Inflammatory macrophage treated with lipopolysaccharide for 4 hours (primary cell): ENCODE measurements at regions not wholly inside any gene's neighbourhood (a gene's known extent, or its start where the extent isn't known, plus 50 kb on each side); places are given as distances from the start of the nearest gene placed in this dataset.

Source experiments
- DNase-seq: peaks from one replicate; pipeline ENCODE4 v3.0.0-alpha.2; 2020

GRCh38 chr16:85162478-85163277 lies 50.4 kb upstream of the CIBAR2 start:
- no peak for DNase-seq

DNA sequence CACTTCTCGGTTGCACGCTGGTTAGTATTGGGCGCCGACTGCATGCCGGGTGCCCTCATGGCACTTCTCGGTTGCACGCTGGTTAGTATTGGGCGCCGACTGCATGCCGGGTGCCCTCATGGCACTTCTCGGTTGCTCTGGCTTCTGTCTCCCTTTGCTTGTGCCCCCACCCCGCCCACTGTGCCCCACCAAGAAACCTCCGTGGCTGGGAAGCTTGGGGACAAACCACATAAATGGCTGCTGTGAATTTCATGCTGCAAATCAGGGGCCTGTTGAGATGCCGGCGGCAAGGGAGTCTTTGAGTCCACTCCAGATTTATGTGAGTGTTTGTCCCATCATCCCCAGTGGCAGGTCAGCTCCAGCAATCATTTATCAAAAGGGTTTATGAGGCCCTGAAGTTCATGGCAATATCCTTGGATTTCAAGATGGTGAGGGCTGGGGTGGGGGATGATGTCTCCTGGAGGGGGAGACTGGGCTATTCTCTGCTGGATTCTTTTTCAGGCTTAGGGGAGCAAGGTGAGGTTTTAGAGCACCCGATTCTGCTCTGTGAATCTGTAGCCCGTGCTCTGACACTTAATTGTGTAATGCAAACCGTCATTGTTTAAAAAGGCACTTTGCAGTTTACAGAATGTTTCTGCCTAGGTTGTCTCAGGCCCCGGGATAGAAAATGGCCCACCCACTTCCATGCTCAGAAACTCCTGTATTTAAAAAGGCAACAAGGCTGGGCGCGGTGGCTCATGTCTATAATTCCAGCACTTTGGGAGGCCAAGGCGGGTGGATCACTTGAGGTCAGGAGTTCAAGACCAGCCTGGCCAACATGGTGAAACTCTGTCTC lies 51.2 kb upstream of the CIBAR2 start:
- DNase-seq: no peak

DNA sequence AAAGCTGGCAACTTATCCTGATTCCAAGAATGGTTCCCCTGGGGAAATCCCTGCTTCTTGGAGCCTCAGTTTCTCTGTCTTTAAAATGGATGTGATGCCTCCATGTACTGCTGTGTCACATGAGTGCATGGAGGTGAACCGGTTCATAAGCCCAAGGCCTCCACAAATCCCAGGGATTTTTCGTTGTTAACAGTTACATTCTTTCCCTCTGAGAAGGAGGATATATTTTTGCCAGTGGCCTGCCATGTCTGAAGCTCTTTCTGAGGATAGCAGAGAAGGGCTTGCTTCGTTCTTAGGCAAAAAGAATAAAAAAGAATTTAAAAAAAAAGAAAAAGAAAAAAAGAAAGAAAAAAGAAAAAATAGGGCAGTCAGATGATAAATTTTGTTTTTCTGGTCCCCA lies 52.2 kb upstream of the CIBAR2 start:
- no peak for DNase-seq

GRCh38 chr16:85164838-85165516 lies 52.7 kb upstream of the CIBAR2 start:
- no peak for DNase-seq

DNA sequence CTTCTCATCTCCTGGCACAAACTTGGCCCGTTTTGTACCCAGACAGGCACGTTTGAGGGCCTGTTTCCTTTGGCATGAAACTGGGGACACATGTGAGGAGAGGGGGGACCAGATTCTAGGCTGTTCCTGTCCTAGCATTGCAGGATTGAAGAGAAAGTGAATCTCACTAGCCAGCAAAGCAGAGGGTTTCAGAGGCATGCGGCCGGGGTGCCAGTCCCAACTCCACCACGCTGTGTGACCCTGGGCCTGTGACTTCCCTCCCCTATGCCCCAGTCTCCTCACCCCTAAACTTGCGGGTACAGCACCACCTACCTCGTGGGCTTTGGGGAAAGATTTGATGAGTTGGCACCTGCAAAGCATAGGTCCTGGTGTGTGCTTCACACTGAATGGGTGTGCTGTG lies 53.5 kb upstream of the CIBAR2 start:
- DNase-seq: no peak

- DNase-seq: no peak
Measured at GRCh38 chr16:85166281-85166680, 54.0 kb upstream of the CIBAR2 start.

DNA sequence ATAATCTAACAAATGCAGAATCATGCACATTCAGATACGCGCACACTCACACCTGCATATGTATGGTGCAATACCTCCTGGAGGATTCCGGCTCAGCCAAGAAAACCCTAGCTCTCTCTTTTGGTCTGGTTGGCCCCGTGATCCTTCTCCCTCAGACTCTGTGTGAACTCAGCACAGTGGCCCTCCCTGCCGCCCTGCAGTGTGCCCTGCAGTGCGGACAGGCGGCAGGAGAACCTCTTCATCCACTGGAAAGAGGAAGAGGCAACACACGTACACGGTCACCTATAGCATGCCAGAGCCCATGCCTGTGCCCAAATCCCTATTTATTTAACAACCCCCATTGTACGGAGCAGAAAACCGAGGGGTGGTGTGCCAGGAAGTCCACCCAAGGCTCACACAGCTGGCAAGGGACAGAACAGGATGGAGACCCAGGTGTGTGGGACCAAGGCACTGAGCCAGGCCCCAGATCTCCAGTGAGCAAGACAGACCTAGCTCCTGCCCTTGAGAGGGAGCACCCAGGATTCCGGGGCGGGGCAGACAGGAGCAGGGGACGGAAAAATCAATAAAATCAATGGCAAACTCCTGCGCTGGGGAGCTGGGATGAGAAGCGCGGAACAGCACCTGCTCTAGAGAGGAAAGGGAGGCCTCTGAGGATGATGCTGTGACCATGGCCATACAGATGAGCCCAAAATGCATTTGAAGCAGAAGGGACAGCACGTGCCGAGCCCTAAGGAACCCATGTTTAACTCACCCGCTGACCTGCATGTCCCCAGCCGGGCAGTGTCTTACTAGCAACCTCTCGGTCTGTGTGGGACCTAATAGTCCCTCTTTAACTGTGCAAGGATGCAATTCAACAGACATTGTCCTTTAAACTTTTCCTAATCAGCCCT lies 54.7 kb upstream of the CIBAR2 start:
- no peak for DNase-seq

GRCh38 chr16:85167589-85168537 lies 55.6 kb upstream of the CIBAR2 start:
- no peak for DNase-seq

GRCh38 chr16:85168732-85169256 lies 56.5 kb upstream of the CIBAR2 start:
- DNase-seq: no peak

DNA sequence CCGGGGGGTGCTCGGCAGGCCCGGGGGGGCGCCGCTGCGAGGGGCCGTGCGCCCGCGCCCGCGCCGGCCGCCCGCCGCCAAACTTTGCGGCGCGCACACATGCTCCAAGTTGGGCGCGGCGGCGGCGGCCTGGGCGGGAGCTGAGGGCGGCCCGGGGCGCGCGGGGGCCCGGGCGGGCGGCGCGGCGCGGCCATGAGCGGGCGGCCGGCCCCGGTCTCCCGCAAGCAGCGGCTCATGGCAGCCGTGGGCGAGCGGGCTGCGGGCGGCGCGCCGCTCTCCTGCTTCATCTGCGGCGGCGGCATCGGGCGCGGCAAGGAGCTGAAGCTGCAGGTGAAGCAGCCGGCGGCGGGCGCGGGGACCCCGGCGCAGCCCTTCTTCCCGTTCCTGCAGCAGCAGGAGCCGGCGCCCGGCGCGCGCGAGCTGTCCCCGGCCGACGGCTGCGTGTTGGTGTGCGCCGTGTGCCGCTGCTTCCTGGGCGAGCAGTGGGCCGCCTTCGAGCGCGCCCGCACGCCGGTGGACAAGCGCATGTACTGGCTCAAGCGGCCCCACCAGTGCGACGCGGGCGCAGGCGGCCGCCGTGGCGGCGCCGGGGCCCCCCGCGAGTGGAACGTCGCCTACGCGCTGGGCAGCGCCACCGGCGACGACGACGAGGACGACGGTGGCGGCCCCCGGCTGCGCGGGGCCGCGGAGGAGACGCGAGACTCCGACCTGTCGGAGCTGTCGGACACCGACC lies 57.2 kb upstream of the CIBAR2 start:
- DNase-seq: no peak

GRCh38 chr16:85170066-85170491 lies 57.8 kb upstream of the CIBAR2 start:
- DNase-seq: no peak

- DNase-seq: no peak
Measured at GRCh38 chr16:85170590-85171003, 58.3 kb upstream of the CIBAR2 start.

DNA sequence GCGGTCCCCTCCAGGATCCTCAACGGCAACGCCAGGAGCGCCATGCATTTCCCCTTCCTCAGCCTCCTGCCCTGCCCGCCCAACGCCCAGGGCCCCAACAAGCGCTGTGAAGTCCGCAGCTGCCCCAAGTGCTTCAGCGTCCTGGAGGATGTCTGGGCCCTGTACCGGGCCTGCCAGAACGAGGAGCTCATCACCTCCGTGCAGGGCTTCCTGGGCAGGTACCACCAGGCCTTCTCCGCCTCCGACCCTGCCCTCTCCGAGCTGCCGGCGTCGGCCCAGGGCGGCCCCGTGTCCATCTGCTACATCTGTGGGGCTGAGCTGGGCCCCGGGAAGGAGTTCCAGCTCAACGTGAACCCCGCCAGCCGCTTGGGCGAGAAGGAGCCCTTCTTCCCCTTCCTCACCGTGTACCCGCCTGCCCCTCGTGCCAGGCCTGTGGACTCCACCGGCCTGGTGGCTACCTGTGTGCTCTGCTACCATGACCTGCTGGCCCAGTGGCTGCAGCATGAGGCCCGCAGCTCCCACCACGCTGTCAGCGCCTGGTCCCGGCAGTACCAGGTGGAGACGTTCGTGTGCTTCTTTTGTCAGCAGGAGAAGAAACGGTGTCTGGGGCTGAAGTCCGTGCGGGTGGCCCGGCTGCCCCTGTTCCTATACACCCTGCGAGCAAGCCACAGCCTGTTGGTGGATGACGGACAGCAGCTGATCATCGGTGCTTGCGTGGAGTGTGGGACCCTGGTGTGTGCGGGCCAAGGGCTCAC lies 58.9 kb upstream of the CIBAR2 start:
- no peak for DNase-seq

DNA sequence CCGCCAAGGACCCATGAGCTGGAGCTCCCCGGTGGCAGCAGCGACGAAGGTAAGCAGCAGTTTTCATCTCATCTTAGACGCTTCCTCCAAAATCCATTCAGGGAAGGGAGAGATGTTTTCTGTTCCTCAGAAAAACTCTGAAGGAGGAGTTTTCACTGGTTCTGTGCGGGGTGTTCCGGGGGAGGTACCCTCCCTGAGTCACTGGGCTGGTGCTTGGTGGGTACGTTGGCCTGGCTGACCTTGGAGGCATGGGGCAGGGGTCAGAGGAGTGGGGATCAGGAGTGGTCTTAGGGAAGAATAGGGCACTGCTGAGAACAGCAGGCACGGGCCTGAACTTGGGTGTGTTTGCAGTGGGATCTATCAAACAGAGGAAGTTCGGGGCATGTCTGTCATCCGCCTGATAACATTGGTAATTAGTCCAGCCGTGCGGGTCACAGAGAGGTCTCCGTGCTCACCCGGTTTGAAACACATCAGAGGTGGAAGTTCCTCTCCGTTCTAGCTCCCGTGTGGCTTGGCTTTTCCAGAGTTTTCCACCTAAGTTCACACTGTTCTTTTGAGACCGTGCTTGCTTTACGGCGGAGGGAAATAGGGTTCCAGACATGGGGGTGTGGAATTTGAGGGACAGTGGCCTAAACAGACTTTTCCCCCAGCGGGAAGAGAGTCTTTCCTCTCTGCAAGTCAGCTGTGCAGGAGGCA lies 59.6 kb upstream of the CIBAR2 start:
- DNase-seq: no peak

- DNase-seq: peak; percentile 10
Measured at GRCh38 chr16:85172455-85173145, 60.3 kb upstream of the CIBAR2 start.

DNA sequence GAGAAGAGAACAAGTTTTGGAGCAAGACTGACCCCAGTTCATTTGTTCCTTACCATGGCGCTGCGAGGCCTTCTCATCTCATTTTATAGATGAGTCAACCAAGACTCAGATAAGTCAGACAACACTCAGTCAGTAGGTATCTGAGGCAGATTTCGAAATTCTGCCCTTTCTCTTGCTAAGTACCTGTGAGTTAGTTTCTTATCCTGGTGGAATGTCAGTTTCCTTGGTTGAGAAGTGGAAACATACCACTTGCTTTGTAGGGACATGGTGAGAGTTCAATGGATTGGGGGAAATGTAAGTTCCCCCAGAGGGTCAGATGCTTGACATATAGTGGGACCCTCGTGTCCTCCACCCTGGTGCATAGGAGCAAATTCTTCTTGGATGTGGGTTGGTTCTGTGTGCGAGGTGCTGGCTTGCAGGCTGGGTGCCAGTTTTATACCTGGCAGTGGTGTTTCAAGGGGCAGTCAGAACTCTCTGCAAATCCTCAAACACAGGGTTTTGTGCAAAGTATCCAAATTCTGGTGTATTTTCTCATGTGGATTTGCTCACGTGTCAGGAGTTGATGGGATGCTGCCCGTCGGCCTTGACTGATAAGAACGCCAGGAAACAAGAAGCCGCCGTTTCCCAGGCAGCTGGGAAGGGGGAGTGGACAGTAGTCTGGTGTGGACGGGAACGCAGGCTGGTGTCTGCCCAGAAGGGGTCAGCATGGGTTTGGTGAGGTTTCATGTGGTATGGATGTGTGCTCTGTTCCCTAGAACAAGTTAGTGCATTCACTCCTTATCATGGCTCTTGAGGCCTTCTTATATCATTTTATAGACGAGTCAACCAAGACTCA lies 61.1 kb upstream of the CIBAR2 start:
- no peak for DNase-seq
